Fibroblast of lung (primary cell): ENCODE measurements at regions not wholly inside any gene's neighbourhood (a gene's known extent, or its start where the extent isn't known, plus 50 kb on each side); places are given as distances from the start of the nearest gene placed in this dataset.

ENCODE experiments used
- CTCF ChIP-seq, 2 donors: IDR thresholded peaks in 1 of 2; conservative IDR thresholded peaks in 1 of 2; 1 replicate in 1 of 2; 2 replicates in 1 of 2; pipeline ENCODE4 v1.5.1; 2011 to 2012; ENCODE audit warnings: low read length in 2 of 2, control low read depth in 1 of 2, inconsistent platforms in 1 of 2, low read depth in 1 of 2, mild to moderate bottlenecking in 1 of 2
- EZH2 ChIP-seq: IDR thresholded peaks from 2 replicates; pipeline ENCODE4 v1.5.1; 2012; ENCODE audit warnings: low read length, control low read depth, mild to moderate bottlenecking; ENCODE audit errors: missing control alignments

GRCh38 chr16:64656471-64656870, 465.4 kb downstream of the CDH11 start:
- TF ChIP-seq CTCF (conservative IDR thresholded peaks at IDR 0.05 in 1 of 2, IDR thresholded peaks at IDR 0.05 in 1 of 2; ENCODE audit: low read depth in 1 of 2, low read length in 2 of 2) (no peak), EZH2 (no peak)
